HepG2 (cell line): ENCODE measurements at regions not wholly inside any gene's neighbourhood (a gene's known extent, or its start where the extent isn't known, plus 50 kb on each side); places are given as distances from the start of the nearest gene placed in this dataset.

ENCODE experiments used
- GMEB1 ChIP-seq: sonication (generic); formaldehyde crosslinking; IDR thresholded peaks from 2 replicates; pipeline ENCODE4 v1.5.1; 2020; ENCODE audit warnings: missing genetic modification reagents, mild to moderate bottlenecking, borderline replicate concordance
- MIER2 ChIP-seq: IDR thresholded peaks from 2 replicates; pipeline ENCODE4 v1.6.1; 2016; ENCODE audit warnings: missing biosample characterization, missing genetic modification reagents
- PHB2 ChIP-seq: fragments of 450-650 bp; IDR thresholded peaks from 2 replicates; pipeline ENCODE4 v1.6.1; 2018; ENCODE audit not compliant: partially characterized antibody
- ZNF17 ChIP-seq: sonication (generic); formaldehyde crosslinking; IDR thresholded peaks from 2 replicates; pipeline ENCODE4 v1.5.0; 2020; ENCODE audit warnings: mild to moderate bottlenecking, missing genetic modification reagents
- ZNF530 ChIP-seq: sonication (generic); formaldehyde crosslinking; IDR thresholded peaks from 2 replicates; pipeline ENCODE4 v1.5.0; 2020; ENCODE audit warnings: low read depth, mild to moderate bottlenecking, missing genetic modification reagents
- ZNF556 ChIP-seq: sonication (generic); formaldehyde crosslinking; IDR thresholded peaks from 2 replicates; pipeline ENCODE4 v1.4.0; 2020; ENCODE audit warnings: mild to moderate bottlenecking, missing genetic modification reagents, borderline replicate concordance
- ZNF615 ChIP-seq: sonication (generic); formaldehyde crosslinking; IDR thresholded peaks from 2 replicates; pipeline ENCODE4 v1.5.0; 2020; ENCODE audit warnings: mild to moderate bottlenecking, missing genetic modification reagents, borderline replicate concordance
- ZNF704 ChIP-seq: sonication (generic); formaldehyde crosslinking; IDR thresholded peaks from 2 replicates; pipeline ENCODE4 v1.8.1; 2023; ENCODE audit warnings: mild to moderate bottlenecking, inconsistent platforms, moderate library complexity, missing genetic modification reagents, borderline replicate concordance

DNA sequence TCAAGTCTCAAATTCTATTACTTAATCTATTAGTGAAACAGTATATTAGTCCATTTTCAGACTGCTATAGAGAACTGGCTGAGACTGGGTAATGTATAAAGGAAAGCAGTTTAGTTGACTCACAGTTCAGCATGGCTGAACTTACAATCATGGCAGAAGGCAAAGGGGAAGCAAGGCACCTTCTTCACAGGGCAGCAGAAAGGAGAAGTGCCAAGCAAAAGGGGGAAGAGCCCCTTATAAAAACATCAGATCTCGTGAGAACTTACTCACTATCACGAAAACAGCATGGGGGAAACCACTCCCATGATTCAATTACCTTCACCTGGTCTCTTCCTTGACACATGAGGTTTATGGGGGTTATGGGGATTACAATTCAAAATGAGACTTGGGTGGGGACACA, 67.9 kb upstream of the CHSY3 start:
- TF ChIP-seq GMEB1 (CRISPR knock-in tag), result no peak
- no peak for TF ChIP-seq ZNF17 (CRISPR knock-in tag)
- no peak for TF ChIP-seq MIER2
- TF ChIP-seq ZNF615 (CRISPR knock-in tag), result no peak
- TF ChIP-seq ZNF530 (CRISPR knock-in tag), result no peak
- no peak for TF ChIP-seq ZNF556
- TF ChIP-seq ZNF704, result no peak
- TF ChIP-seq PHB2, result no peak
